ENCODE measurements at regions not wholly inside any gene's neighbourhood (a gene's known extent, or its start where the extent isn't known, plus 50 kb on each side); places are given as distances from the start of the nearest gene placed in this dataset.
A peak's percentile ranks its signal among the peaks of the same experiment; 100 is the strongest.

- H3K79me2 ChIP-seq (ENCODE audit: insufficient read depth, low read length): no peaks in the 10 kb centered on the region
- H3K4me3 ChIP-seq (replicated peaks in 1 of 2; ENCODE audit: low read depth in 1 of 2, low read length in 2 of 2): no peak overlapping the region
- intact Hi-C loops (cut with micrococcal nuclease): no loop called here
- peak overlapping the region; percentile 61 for H2AFZ ChIP-seq (ENCODE audit: low read depth, low read length, poor library complexity, severe bottlenecking)
- POLR2A ChIA-PET: no interaction called here
- H3K27me3 ChIP-seq (ENCODE audit: insufficient read depth, low read length): no peaks in the 10 kb centered on the region
- TF ChIP-seq MAX (IDR thresholded peaks at IDR 0.05): no peak
- TF ChIP-seq REST (IDR thresholded peaks at IDR 0.05; ENCODE audit: low read depth): no peak
- TF ChIP-seq POLR2AphosphoS5 (IDR thresholded peaks at IDR 0.05; ENCODE audit: low read depth, low read length): no peak
- no peak for TF ChIP-seq JUND (IDR thresholded peaks at IDR 0.05)
- no peak for TF ChIP-seq FOSL1 (IDR thresholded peaks at IDR 0.05; ENCODE audit: low read depth)
- TF ChIP-seq CTCF (IDR thresholded peaks at IDR 0.05 in 2 of 3, conservative IDR thresholded peaks at IDR 0.05 in 1 of 3; ENCODE audit: borderline replicate concordance in 1 of 3, insufficient read depth in 1 of 3, low read depth in 2 of 3, low read length in 2 of 3): no peak
- TF ChIP-seq POLR2A (IDR thresholded peaks at IDR 0.05; ENCODE audit: borderline replicate concordance, extremely low read depth, insufficient read depth, insufficient read length): no peak
- no peak for TF ChIP-seq YY1 (IDR thresholded peaks at IDR 0.05; ENCODE audit: extremely low read depth, insufficient replicate concordance, low read depth, low read length)
- no peak for TF ChIP-seq EZH2 (IDR thresholded peaks at IDR 0.05)
- TF ChIP-seq EGR1 (IDR thresholded peaks at IDR 0.05; ENCODE audit: low read depth): no peak
- no peaks in the 10 kb centered on the region for H3K36me3 ChIP-seq (ENCODE audit: control insufficient read depth in 1 of 2, insufficient read depth in 2 of 2, low read length in 2 of 2)
- no peak for DNase-seq (ENCODE audit: low read depth, low spot score)
- no peaks in the 10 kb centered on the region for H3K9me3 ChIP-seq (ENCODE audit: control insufficient read depth in 1 of 2, insufficient read depth in 1 of 2, low read depth in 1 of 2, low read length in 2 of 2)
- BruUV-seq (replicated peaks): no TSS peak
- RAD21 ChIA-PET (ENCODE audit: low non-redundant PET in 1 of 2, low total read pairs in 2 of 2, uncharacterized antibody in 2 of 2, unreplicated experiment in 2 of 2): no interaction called here
- no peaks in the 10 kb centered on the region for H3K9me2 ChIP-seq (ENCODE audit: insufficient read depth)
- CTCF ChIA-PET: no interaction called here
- H3K4me2 ChIP-seq (ENCODE audit: low read length): no peak overlapping the region
- H3K4me1 ChIP-seq (ENCODE audit: control insufficient read depth in 1 of 2, insufficient read depth in 2 of 2, low read length in 2 of 2): peaks cover 0 to 13% of the 10 kb centered on the region in 2 experiments; a peak in 2 of 4 replicates
- no peak overlapping the region for H3K27ac ChIP-seq (ENCODE audit: low read depth, low read length)
- no peak overlapping the region for H3K9ac ChIP-seq (ENCODE audit: low read length)
- H4K20me1 ChIP-seq (ENCODE audit: insufficient read depth): no peaks in the 10 kb centered on the region
- ATAC-seq: no peak
Measured at GRCh38 chr6:10315658-10316372, 99.1 kb downstream of the TFAP2A start.
